NCI-H1092 treated with DMSO at 0.1 percent for 48 hours (cell line): ENCODE measurements at regions not wholly inside any gene's neighbourhood (a gene's known extent, or its start where the extent isn't known, plus 50 kb on each side); places are given as distances from the start of the nearest gene placed in this dataset.

Experiments
- DNase-seq: peaks from one replicate; lab custom pipeline; 2025; lab: John Stamatoyannopoulos, UW

DNA sequence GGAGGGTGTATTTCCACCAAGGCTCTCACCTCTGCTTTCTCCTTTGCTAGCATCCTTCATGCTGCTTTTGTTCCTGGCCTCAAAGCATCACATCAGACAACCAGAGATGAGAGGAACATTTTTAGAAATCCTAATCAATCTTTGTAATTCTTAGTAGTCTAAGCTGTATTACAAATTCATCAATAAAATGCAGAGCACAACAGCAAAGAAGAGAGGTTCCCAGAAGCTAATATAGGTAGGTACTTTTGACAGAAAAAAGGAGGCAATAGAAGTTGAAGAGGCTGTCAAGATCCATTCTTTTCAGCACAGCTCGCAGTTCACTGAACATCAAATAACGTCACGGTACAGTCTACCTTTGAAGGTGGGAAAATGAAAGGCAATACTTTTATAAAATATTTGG, 265.2 kb upstream of the SYT1 start:
- no peak for DNase-seq

- DNase-seq = no peak
Measured at GRCh38 chr12:78600541-78600940, 264.0 kb upstream of the SYT1 start.

DNA sequence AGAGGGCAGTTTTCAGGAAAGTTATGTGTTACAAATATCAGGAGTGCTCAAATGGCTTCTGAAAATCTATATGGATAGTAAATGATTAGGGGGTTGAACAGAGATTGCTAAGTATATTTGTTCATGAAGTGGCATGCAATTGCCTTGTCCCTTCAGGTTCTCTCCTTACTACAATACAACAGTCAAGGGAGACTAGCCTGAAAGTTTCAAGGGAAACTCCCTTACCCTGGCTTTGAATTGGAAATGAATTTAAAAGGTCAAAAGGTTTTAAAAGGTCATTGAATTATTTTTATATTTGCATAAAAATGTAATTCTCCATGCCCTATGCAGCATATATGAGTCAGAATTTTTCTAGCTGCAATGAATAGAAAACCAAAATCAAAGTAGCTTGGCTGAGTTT, 253.1 kb upstream of the SYT1 start:
- no peak for DNase-seq

- DNase-seq = no peak
Measured at GRCh38 chr12:78612190-78612589, 252.4 kb upstream of the SYT1 start.

GRCh38 chr12:78617683-78618082, 246.9 kb upstream of the SYT1 start:
- DNase-seq = no peak

DNA sequence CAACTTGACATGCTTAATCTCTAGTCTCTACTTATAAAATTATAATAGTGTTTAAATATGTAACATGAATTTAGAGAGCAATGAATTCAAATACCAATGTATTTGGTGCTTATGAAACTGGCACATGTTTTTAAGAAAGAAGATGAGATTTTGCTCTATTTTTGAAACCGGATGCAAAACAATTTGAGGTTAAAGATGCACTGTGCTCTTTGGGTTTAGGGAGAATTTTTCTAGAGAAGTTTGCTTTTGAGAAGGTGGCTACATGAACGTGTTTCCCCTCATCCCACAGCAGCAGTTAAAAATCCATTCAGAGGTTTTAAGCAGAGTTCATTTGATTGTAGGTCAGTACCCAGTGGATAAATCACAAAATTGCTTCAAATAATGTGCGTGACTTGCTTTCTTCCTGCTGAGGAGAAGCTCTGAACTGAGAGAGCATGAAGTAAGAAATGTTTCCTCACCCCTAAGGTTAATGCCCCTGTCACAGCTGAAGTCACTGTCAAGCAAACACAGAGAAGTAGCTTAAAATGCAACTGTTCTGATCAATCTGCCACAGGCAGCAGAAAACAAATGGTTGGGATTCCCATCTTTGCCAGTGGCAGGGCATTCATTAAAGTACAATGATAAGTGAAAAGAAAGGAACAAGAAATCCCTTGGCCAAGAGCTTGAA, 241.9 kb upstream of the SYT1 start:
- DNase-seq = no peak

- DNase-seq = no peak
Measured at GRCh38 chr12:78628491-78629100, 236.0 kb upstream of the SYT1 start.

DNA sequence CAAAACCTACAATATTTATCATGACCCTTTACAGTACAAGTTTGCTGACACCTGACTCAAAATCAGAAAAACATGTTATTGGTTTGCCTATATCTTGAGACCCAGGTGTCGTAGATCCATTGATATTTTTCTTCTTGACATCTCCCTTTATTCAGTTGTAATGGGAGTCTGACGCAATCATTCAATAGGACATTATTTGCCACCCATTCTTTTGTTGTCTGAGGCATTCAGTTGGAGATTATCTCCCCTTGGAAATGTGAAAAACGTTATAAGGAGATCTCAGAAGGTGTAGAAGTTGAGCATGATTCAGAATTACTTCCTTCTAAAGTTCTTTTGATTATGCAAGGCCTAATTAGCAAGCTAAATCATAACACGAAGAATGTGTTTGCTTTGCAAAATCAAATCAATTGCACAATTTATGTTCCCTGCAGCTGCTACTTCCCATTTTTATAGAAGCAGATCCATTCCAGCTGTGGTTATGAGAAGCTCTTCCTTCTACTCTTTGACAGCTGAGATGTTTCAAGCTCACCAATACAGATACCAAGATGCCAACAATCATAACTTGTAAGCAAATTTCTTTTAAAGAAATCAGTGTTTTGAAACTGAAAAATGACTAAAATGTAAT, 228.2 kb upstream of the SYT1 start:
- no peak for DNase-seq

- DNase-seq = no peak
Measured at GRCh38 chr12:78641837-78642423, 222.6 kb upstream of the SYT1 start.

DNA sequence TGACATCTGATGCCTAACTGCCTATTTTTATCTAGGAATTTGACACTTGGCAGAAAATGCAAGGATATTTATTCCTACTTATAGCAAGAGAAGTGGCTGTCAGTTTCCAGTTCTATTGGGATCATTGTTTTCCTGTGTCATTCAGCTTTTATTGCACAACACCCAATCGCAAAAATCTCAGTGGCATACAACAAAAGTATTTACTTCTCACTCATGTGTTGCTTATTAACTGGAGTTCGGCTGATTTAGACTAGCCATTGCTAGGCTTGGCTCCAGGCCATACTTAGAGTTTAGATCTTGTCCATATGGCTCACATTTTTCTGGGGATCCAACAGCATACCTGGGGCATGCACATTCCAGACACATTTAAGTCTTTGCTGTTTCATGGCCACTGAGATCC, 218.6 kb upstream of the SYT1 start:
- DNase-seq = no peak

GRCh38 chr12:78651755-78652154, 212.8 kb upstream of the SYT1 start:
- DNase-seq = no peak

DNA sequence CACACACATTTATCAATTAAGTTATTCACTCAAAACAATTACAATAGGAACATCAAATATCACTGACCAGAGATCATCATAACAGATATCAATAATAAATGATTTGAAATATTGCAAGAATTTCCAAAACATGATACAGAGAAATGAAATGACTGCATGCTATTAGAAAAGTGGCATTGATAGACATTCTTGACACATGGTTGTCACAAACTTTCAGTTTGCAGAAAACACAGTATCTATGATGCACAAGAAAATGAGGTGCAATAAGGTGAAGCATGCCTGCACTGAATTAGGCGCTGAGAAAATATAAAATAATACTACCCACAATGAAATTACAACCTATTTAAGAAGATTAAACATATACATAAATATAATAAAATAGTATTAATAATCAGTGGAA, 198.0 kb upstream of the SYT1 start:
- DNase-seq = no peak

- no peak for DNase-seq
Measured at GRCh38 chr12:78671295-78671694, 193.3 kb upstream of the SYT1 start.

DNA sequence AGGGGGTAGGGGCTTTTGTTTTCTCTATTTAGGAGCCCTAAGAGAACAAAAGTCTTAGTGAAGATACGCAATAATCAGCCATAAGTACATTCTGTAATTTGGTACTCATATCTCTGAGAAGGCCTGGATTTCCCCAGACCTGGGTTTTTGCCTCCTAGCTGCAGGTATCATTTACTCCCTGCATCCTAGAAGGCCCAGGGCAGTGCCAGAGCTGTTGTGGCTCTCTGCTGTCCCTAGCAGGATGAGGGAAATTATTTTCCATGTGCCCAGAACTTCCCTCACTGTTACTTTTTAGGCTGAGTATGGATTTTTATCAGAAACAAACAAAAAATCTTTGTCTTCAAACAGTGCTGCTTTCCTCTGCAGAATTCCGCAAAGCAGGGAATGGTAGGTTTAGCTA, 192.5 kb upstream of the SYT1 start:
- DNase-seq = no peak

DNA sequence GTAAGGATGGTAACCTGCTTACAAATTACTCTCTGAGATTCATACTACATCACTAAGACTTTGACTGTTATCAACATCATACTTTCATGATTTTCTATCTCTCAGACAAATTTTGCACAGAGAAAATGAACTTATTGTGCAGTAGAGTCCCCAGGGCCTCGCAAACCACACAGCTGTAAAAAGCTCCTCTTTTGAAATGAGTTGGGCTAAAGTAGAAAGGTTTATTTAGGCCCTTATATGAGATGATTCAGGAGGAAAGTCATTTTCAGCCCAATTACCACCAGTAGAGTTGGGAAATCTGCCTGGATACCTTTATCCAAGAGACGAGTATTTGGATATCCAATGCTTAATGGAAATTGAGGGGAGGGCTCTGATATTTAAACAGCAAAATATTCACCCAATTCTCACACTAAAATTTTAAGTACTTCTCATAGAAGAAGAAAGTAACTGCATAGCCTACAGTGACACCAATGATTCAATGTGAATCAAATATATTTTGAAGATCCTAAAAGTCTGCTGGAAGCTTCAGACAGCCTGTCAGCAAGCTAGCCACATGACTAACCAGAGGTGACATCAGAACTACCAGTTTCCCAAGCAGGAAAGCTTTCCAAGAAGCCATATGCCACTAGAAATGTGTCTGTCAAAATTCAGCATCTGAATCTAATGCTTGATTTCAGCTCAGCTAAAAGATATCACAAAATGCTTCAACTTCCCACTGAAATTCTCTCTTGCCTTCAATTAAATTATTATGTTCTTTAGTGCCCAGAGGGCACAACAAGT, 190.1 kb upstream of the SYT1 start:
- DNase-seq = no peak

DNA sequence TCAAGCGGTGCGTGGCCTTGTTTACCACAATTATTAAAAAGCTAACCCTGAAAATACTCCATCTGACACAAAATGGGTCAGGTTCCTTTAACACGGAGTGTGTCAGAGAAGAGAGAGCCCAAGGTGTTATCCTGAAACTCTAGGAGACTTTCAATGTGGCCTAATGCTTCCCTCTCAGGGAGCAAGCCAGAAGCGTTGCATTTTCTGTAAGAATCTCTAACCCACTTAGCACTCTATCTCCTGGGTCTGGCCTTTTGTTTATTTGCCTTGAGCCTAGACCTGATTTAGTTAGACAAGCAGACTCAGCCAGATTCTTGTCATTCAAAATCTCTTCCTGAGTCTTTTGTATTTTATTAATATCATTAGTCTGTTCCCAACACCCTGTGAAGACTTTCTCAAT, 184.0 kb upstream of the SYT1 start:
- no peak for DNase-seq

DNA sequence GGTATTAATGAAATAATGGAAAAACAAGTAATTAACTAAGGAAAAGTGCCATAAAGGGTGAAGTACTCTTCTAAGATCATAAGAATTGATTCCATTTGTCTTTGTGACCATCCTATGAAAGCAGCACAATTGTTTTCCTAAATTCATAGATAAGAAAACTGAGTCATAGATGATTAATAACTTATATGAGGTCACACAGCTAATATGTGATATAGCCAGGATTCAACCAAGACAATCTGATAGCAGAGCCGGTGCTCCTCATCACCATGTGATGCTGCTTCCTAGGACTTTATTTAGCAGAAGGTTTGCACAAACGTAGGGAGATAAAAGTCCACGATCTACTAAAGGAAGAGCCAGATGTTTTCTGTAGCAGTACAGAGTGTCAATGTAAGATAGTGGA, 181.5 kb upstream of the SYT1 start:
- no peak for DNase-seq

- DNase-seq = no peak
Measured at GRCh38 chr12:78683626-78684025, 180.9 kb upstream of the SYT1 start.

DNA sequence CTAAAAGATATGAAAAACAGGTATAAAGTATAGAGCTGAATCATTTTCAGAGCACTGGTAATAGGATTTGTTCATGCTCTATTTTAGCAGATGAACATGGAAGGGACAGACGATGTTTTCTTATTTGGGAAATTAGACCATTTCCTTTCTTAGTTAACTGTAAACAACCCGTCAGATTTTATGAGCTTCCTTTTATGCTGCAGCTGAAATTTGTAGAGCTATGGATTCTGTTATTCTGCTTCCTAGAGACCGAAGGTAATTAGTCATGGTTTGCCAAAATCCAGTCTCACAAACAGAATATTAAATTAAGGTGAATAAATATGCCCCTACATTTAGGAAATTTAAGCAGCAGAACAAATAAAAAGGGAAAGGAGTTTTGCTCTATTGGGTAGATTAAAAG, 180.2 kb upstream of the SYT1 start:
- DNase-seq = no peak

DNA sequence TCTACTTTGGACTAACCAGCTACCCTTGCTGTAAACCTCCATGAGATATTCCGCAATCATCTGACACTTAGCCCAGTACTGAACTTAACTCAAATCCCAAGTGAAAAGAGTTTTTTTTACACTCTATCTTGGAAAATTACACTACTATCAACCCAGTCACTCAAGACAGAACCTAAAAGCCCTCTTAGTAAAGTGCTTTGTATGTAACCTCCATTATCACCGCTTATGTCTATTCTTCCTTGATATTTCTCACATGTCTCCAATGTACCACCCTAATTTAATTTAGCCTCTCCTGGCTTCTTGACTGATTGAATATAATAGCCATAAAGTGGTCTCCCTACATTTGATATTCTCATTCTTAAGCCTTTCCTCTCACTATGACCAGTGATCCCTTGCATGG, 168.8 kb upstream of the SYT1 start:
- DNase-seq = no peak

DNA sequence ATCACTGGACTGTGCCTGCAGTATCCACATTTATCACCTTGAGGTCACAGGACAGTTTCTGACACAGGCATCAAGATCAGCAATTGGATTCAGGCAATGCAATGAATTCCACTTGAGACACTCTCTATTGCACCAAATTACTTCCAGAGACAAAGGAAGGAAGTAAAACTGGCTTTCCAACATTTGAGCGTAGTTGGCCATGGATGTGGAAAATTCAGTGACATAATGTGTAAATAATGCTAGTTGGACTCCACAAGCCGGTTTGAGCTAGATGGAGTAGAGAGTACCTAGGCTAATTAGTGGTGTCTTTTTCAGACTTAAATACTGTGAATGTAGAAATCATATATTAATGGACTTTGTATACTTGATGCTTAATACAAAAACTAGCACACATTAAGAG, 168.3 kb upstream of the SYT1 start:
- no peak for DNase-seq

GRCh38 chr12:78697817-78698415, 166.7 kb upstream of the SYT1 start:
- DNase-seq = no peak
